ENCODE measurements at regions not wholly inside any gene's neighbourhood (a gene's known extent, or its start where the extent isn't known, plus 50 kb on each side); places are given as distances from the start of the nearest gene placed in this dataset.

DNA sequence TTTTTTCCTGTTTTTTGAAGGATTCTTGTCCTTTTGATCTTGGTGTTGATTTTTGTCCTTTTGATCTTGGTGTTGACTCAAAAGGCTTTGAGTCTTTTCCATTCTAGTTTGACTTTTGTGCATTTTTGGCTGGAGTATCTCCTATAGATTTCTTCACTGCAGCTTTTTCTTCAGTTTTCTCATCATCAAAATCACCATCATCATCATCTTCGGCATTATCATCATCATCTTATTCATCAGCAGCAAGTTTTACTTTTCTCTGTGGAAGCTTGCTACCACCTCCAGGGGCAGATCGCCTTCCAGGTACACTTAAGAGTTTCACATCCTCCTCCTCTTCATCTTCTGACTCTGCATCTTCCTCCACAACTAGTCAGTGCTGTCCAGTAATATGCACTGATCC lies 56.5 kb upstream of the MCHR2 start:
- TF ChIP-seq CTCF (IDR thresholded peaks at IDR 0.05) (no peak), EP300 (IDR thresholded peaks at IDR 0.05) (no peak), POLR2A (IDR thresholded peaks at IDR 0.05) (no peak)
